ENCODE measurements at regions not wholly inside any gene's neighbourhood (a gene's known extent, or its start where the extent isn't known, plus 50 kb on each side); places are given as distances from the start of the nearest gene placed in this dataset.

- Histone ChIP-seq H2BK15ac (ENCODE audit: low read depth, poor library complexity, severe bottlenecking) (no peak overlapping the region), H3K23ac (ENCODE audit: low read length in 2 of 2) (no peak overlapping the region), H3K79me1 (replicated peaks; ENCODE audit: low read length, poor library complexity, severe bottlenecking) (no peaks in the 10 kb centered on the region), H3K14ac (ENCODE audit: low read length in 2 of 2) (no peak overlapping the region), H4K91ac (ENCODE audit: low read length) (no peak overlapping the region), H3K36me3 (ENCODE audit: control insufficient read depth in 1 of 2, insufficient read depth in 2 of 2, low read depth in 1 of 2, low read length in 2 of 2) (no peaks in the 10 kb centered on the region), H2BK5ac (ENCODE audit: low read depth, low read length, poor library complexity, severe bottlenecking) (no peak overlapping the region), H3K27ac (ENCODE audit: low read length, poor library complexity, severe bottlenecking) (no peak overlapping the region), H2BK12ac (ENCODE audit: low read length in 2 of 2) (no peak overlapping the region), H2AK5ac (ENCODE audit: low read length, severe bottlenecking) (no peak overlapping the region), H3K4me1 (ENCODE audit: control insufficient read depth, insufficient read depth, low read depth, low read length) (no peaks in the 10 kb centered on the region), H3K9me3 (ENCODE audit: control insufficient read depth, low read length) (no peaks in the 10 kb centered on the region), H3K27me3 (ENCODE audit: control insufficient read depth in 1 of 2, insufficient read depth in 1 of 2, low read length in 2 of 2) (no peaks in the 10 kb centered on the region), H3K9ac (ENCODE audit: low read length) (no peak overlapping the region), H3K18ac (ENCODE audit: low read depth in 1 of 2, low read length in 2 of 2) (no peak overlapping the region), H2AFZ (ENCODE audit: low read depth, low read length) (no peak overlapping the region), H3K4me3 (ENCODE audit: insufficient read depth in 1 of 2, low read depth in 1 of 2, low read length in 2 of 2) (no peak overlapping the region), H3K4ac (ENCODE audit: low read depth in 1 of 2, low read length in 2 of 2) (no peak overlapping the region), H2BK120ac (ENCODE audit: low read depth, low read length) (no peak overlapping the region), H3K4me2 (ENCODE audit: low read length, poor library complexity, severe bottlenecking) (no peak overlapping the region), H4K8ac (ENCODE audit: low read length) (no peak overlapping the region)
- no peak for DNase-seq
Measured at GRCh38 chr12:87283111-87283510, 746.1 kb downstream of the C12orf50 start.

GRCh38 chr12:87280893-87281292, 748.3 kb downstream of the C12orf50 start:
- H3K4me2 ChIP-seq (ENCODE audit: low read length, poor library complexity, severe bottlenecking) = no peak overlapping the region
- H2AK5ac ChIP-seq (ENCODE audit: low read length, severe bottlenecking) = no peak overlapping the region
- no peak overlapping the region for H2BK5ac ChIP-seq (ENCODE audit: low read depth, low read length, poor library complexity, severe bottlenecking)

GRCh38 chr12:87280356-87280755, 748.8 kb downstream of the C12orf50 start:
- Histone ChIP-seq H2BK15ac (ENCODE audit: low read depth, poor library complexity, severe bottlenecking) (no peak overlapping the region), H2AFZ (ENCODE audit: low read depth, low read length) (no peak overlapping the region), H4K91ac (ENCODE audit: low read length) (no peak overlapping the region), H4K8ac (ENCODE audit: low read length) (no peak overlapping the region), H2BK120ac (ENCODE audit: low read depth, low read length) (no peak overlapping the region), H3K4me2 (ENCODE audit: low read length, poor library complexity, severe bottlenecking) (no peak overlapping the region), H2AK5ac (ENCODE audit: low read length, severe bottlenecking) (no peak overlapping the region), H3K4me1 (ENCODE audit: control insufficient read depth, insufficient read depth, low read depth, low read length) (no peaks in the 10 kb centered on the region), H3K27ac (ENCODE audit: low read length, poor library complexity, severe bottlenecking) (no peak overlapping the region), H3K36me3 (ENCODE audit: control insufficient read depth in 1 of 2, insufficient read depth in 2 of 2, low read depth in 1 of 2, low read length in 2 of 2) (no peaks in the 10 kb centered on the region), H3K4ac (ENCODE audit: low read depth in 1 of 2, low read length in 2 of 2) (no peak overlapping the region), H3K4me3 (ENCODE audit: insufficient read depth in 1 of 2, low read depth in 1 of 2, low read length in 2 of 2) (no peak overlapping the region), H3K23ac (ENCODE audit: low read length in 2 of 2) (no peak overlapping the region), H3K79me1 (replicated peaks; ENCODE audit: low read length, poor library complexity, severe bottlenecking) (no peaks in the 10 kb centered on the region), H3K27me3 (ENCODE audit: control insufficient read depth in 1 of 2, insufficient read depth in 1 of 2, low read length in 2 of 2) (no peaks in the 10 kb centered on the region), H2BK12ac (ENCODE audit: low read length in 2 of 2) (no peak overlapping the region), H3K18ac (ENCODE audit: low read depth in 1 of 2, low read length in 2 of 2) (no peak overlapping the region), H3K14ac (ENCODE audit: low read length in 2 of 2) (no peak overlapping the region), H3K9me3 (ENCODE audit: control insufficient read depth, low read length) (no peaks in the 10 kb centered on the region), H3K9ac (ENCODE audit: low read length) (no peak overlapping the region), H2BK5ac (ENCODE audit: low read depth, low read length, poor library complexity, severe bottlenecking) (no peak overlapping the region)
- WGBS = 96% methylated on average over 1 of the region's 2 CpGs
- DNase-seq = no peak

More at GRCh38 chr12:87280893-87281292, 748.3 kb downstream of the C12orf50 start:
- H3K9ac ChIP-seq (ENCODE audit: low read length) = no peak overlapping the region
- no peaks in the 10 kb centered on the region for H3K27me3 ChIP-seq (ENCODE audit: control insufficient read depth in 1 of 2, insufficient read depth in 1 of 2, low read length in 2 of 2)
- H3K14ac ChIP-seq (ENCODE audit: low read length in 2 of 2) = no peak overlapping the region
- no peaks in the 10 kb centered on the region for H3K9me3 ChIP-seq (ENCODE audit: control insufficient read depth, low read length)
- no peaks in the 10 kb centered on the region for H3K4me1 ChIP-seq (ENCODE audit: control insufficient read depth, insufficient read depth, low read depth, low read length)
- H3K4ac ChIP-seq (ENCODE audit: low read depth in 1 of 2, low read length in 2 of 2) = no peak overlapping the region
- H2BK12ac ChIP-seq (ENCODE audit: low read length in 2 of 2) = no peak overlapping the region
- H3K23ac ChIP-seq (ENCODE audit: low read length in 2 of 2) = no peak overlapping the region
- H3K4me3 ChIP-seq (ENCODE audit: insufficient read depth in 1 of 2, low read depth in 1 of 2, low read length in 2 of 2) = no peak overlapping the region
- no peaks in the 10 kb centered on the region for H3K79me1 ChIP-seq (replicated peaks; ENCODE audit: low read length, poor library complexity, severe bottlenecking)
- H3K27ac ChIP-seq (ENCODE audit: low read length, poor library complexity, severe bottlenecking) = no peak overlapping the region
- H2BK120ac ChIP-seq (ENCODE audit: low read depth, low read length) = no peak overlapping the region
- no peak overlapping the region for H4K91ac ChIP-seq (ENCODE audit: low read length)
- H2BK15ac ChIP-seq (ENCODE audit: low read depth, poor library complexity, severe bottlenecking) = no peak overlapping the region
- no peak for DNase-seq
- H3K36me3 ChIP-seq (ENCODE audit: control insufficient read depth in 1 of 2, insufficient read depth in 2 of 2, low read depth in 1 of 2, low read length in 2 of 2) = no peaks in the 10 kb centered on the region
- H3K18ac ChIP-seq (ENCODE audit: low read depth in 1 of 2, low read length in 2 of 2) = no peak overlapping the region
- WGBS = 100% methylated on average over 1 of the region's 1 CpG
- H4K8ac ChIP-seq (ENCODE audit: low read length) = no peak overlapping the region
- no peak overlapping the region for H2AFZ ChIP-seq (ENCODE audit: low read depth, low read length)

GRCh38 chr12:87274594-87275245, 754.5 kb downstream of the C12orf50 start:
- peak; percentile 40 for DNase-seq
- no peak overlapping the region for H2BK120ac ChIP-seq (ENCODE audit: low read depth, low read length)
- no peak overlapping the region for H4K91ac ChIP-seq (ENCODE audit: low read length)
- H3K9ac ChIP-seq (ENCODE audit: low read length) = no peak overlapping the region
- H3K4me1 ChIP-seq (ENCODE audit: control insufficient read depth, insufficient read depth, low read depth, low read length) = peaks cover 2% of the 10 kb centered on the region
- H2BK5ac ChIP-seq (ENCODE audit: low read depth, low read length, poor library complexity, severe bottlenecking) = no peak overlapping the region
- H3K9me3 ChIP-seq (ENCODE audit: control insufficient read depth, low read length) = no peaks in the 10 kb centered on the region
- H3K4me2 ChIP-seq (ENCODE audit: low read length, poor library complexity, severe bottlenecking) = no peak overlapping the region
- no peak overlapping the region for H2AFZ ChIP-seq (ENCODE audit: low read depth, low read length)
- WGBS = 42% methylated on average over 2 of the region's 4 CpGs
- H4K8ac ChIP-seq (ENCODE audit: low read length) = no peak overlapping the region
- no peak overlapping the region for H3K27ac ChIP-seq (ENCODE audit: low read length, poor library complexity, severe bottlenecking)
- H3K4me3 ChIP-seq (ENCODE audit: insufficient read depth in 1 of 2, low read depth in 1 of 2, low read length in 2 of 2) = no peak overlapping the region
- H3K23ac ChIP-seq (ENCODE audit: low read length in 2 of 2) = no peak overlapping the region
- H2BK12ac ChIP-seq (ENCODE audit: low read length in 2 of 2) = no peak overlapping the region
- no peak overlapping the region for H2BK15ac ChIP-seq (ENCODE audit: low read depth, poor library complexity, severe bottlenecking)
- H3K14ac ChIP-seq (ENCODE audit: low read length in 2 of 2) = no peak overlapping the region
- no peaks in the 10 kb centered on the region for H3K27me3 ChIP-seq (ENCODE audit: control insufficient read depth in 1 of 2, insufficient read depth in 1 of 2, low read length in 2 of 2)
- no peak overlapping the region for H3K18ac ChIP-seq (ENCODE audit: low read depth in 1 of 2, low read length in 2 of 2)
- no peak overlapping the region for H2AK5ac ChIP-seq (ENCODE audit: low read length, severe bottlenecking)
- H3K79me1 ChIP-seq (replicated peaks; ENCODE audit: low read length, poor library complexity, severe bottlenecking) = no peaks in the 10 kb centered on the region
- no peaks in the 10 kb centered on the region for H3K36me3 ChIP-seq (ENCODE audit: control insufficient read depth in 1 of 2, insufficient read depth in 2 of 2, low read depth in 1 of 2, low read length in 2 of 2)
- no peak overlapping the region for H3K4ac ChIP-seq (ENCODE audit: low read depth in 1 of 2, low read length in 2 of 2)

All from mesenchymal stem cell (in vitro differentiated cells and primary cell).